Parathyroid adenoma (tissue), 2 donors: ENCODE measurements at regions not wholly inside any gene's neighbourhood (a gene's known extent, or its start where the extent isn't known, plus 50 kb on each side); places are given as distances from the start of the nearest gene placed in this dataset.

Experiments
- H2AFZ ChIP-seq: fragments of 300-600 bp; sonication (generic); one replicate; pipeline ENCODE4 v1.7.0; 2017; ENCODE audit warnings: antibody characterized with exemption, mild to moderate bottlenecking
- H3K27ac ChIP-seq: fragments of 300-600 bp; sonication (generic); one replicate; pipeline ENCODE4 v1.7.0; 2017
- H3K27me3 ChIP-seq: fragments of 300-600 bp; sonication (generic); one replicate; pipeline ENCODE4 v1.7.0; 2017; ENCODE audit warnings: low read length; ENCODE audit not compliant: control insufficient read depth, insufficient read depth
- H3K36me3 ChIP-seq: fragments of 300-600 bp; sonication (generic); one replicate; pipeline ENCODE4 v1.7.0; 2017; ENCODE audit warnings: low read length; ENCODE audit not compliant: control insufficient read depth, insufficient read depth
- H3K4me1 ChIP-seq: fragments of 300-600 bp; sonication (generic); one replicate; pipeline ENCODE4 v1.7.0; 2017; ENCODE audit warnings: control low read depth
- H3K4me2 ChIP-seq: fragments of 300-600 bp; sonication (generic); one replicate; pipeline ENCODE4 v1.7.0; 2017; ENCODE audit warnings: low read length
- H3K4me3 ChIP-seq: fragments of 300-600 bp; sonication (generic); one replicate; pipeline ENCODE4 v1.7.0; 2017; ENCODE audit warnings: low read depth, low read length
- H3K79me2 ChIP-seq: fragments of 300-600 bp; sonication (generic); one replicate; pipeline ENCODE4 v1.7.0; 2017; ENCODE audit warnings: control low read depth
- H3K9ac ChIP-seq: fragments of 300-600 bp; sonication (generic); one replicate; pipeline ENCODE4 v1.7.0; 2017; ENCODE audit warnings: mild to moderate bottlenecking
- H3K9me3 ChIP-seq: fragments of 300-600 bp; sonication (generic); one replicate; pipeline ENCODE4 v1.7.0; 2017; ENCODE audit warnings: low read length; ENCODE audit not compliant: control insufficient read depth
- TF ChIP-seq, protein P1 (sequence below): fragments of 300-600 bp; sonication (generic); IDR thresholded peaks from one replicate; pipeline ENCODE4 v1.7.0; 2017; ENCODE audit warnings: antibody characterized with exemption, mild to moderate bottlenecking
- donor health status: primary hyperparathyroidism.

DNA sequence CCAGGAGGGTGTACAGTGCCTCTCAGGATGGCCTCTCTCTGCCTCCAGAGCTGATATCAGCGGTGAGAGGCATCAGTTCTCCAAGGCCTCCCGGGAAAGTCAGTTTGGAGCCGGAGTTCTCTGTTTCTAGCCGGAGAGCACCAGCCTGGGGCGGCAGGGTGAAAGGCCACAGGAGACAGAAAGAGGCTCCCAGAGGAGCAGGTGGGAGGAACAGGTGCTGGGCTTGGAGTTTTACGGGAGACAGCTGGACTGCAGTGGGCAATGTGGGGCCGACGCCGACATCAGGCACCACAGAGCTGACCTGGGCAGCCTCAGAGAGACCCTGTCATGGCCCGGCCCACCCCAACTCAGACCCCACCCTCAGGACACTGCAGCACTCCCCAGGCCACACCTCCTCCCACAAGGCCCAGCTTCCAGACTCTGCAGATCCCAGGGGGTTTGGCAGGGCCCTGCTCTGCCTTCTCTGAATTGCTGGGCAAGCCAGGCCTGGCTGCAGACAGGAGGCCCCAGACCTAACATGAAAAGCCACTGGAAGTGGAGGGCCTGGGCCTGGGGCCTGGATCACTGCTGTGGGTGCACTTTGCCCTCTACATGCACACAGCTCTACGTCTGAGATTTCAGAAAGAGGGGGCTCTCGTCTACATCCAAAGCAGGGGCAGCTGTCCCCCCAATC lies 885.6 kb downstream of the BRD1 start:
- Histone ChIP-seq H3K4me1 (no peaks in the 10 kb centered on the region), H3K36me3 (no peaks in the 10 kb centered on the region), H3K9ac (no peak overlapping the region), H3K4me3 (no peak overlapping the region), H3K9me3 (no peaks in the 10 kb centered on the region), H3K27me3 (no peaks in the 10 kb centered on the region), H2AFZ (no peak overlapping the region), H3K79me2 (no peaks in the 10 kb centered on the region), H3K4me2 (no peak overlapping the region), H3K27ac (no peak overlapping the region)
- TF ChIP-seq, protein P1, sequence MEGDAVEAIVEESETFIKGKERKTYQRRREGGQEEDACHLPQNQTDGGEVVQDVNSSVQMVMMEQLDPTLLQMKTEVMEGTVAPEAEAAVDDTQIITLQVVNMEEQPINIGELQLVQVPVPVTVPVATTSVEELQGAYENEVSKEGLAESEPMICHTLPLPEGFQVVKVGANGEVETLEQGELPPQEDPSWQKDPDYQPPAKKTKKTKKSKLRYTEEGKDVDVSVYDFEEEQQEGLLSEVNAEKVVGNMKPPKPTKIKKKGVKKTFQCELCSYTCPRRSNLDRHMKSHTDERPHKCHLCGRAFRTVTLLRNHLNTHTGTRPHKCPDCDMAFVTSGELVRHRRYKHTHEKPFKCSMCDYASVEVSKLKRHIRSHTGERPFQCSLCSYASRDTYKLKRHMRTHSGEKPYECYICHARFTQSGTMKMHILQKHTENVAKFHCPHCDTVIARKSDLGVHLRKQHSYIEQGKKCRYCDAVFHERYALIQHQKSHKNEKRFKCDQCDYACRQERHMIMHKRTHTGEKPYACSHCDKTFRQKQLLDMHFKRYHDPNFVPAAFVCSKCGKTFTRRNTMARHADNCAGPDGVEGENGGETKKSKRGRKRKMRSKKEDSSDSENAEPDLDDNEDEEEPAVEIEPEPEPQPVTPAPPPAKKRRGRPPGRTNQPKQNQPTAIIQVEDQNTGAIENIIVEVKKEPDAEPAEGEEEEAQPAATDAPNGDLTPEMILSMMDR = no peak

DNA sequence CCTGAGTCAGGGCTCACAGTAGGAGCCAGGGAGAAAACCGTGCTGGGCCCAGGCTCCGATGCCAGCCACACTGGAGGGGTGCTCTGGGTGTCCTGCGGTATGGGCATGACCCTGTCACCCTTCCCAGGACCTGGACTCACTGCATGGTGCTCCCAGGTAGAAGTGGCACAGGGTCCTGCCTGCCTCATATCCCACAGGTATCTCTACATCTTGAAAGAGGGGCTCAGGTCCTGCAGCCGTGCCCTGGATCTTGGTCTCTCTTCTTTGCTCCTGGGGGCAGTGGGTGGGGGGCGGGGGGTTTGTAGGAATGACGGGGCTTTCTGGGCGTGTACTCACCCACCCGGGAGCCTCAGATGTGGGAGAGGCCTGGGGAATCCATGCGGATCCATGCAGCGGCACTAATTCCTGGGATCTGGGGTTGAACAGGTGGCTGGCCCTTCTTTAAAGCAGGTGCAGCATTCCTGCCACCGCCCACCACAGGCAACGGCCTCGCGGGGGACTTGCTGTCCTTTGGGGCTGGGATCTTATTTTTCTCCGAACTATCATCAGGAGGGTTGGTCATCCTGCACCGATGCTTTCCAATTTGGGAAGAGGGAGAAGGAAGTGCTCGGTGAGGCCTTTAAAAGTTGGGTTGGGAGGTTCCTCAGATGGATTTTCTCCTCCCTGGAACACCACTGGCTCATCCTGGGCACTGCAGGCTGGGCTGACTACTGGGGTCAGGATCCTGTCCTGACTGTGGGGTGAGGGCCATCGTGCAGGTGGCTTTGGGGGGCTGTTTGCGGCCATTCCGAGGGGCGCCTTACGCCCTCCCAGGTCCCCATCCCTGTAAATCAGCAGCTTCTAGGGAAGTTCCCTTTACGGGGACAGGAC lies 886.4 kb downstream of the BRD1 start:
- H3K4me1 ChIP-seq = no peaks in the 10 kb centered on the region
- TF ChIP-seq, protein P1 = no peak
- H3K9me3 ChIP-seq = no peaks in the 10 kb centered on the region
- no peak overlapping the region for H3K9ac ChIP-seq
- H3K4me2 ChIP-seq = no peak overlapping the region
- H3K79me2 ChIP-seq = no peaks in the 10 kb centered on the region
- no peak overlapping the region for H3K27ac ChIP-seq
- no peaks in the 10 kb centered on the region for H3K36me3 ChIP-seq
- H2AFZ ChIP-seq = no peak overlapping the region
- no peaks in the 10 kb centered on the region for H3K27me3 ChIP-seq
- no peak overlapping the region for H3K4me3 ChIP-seq

DNA sequence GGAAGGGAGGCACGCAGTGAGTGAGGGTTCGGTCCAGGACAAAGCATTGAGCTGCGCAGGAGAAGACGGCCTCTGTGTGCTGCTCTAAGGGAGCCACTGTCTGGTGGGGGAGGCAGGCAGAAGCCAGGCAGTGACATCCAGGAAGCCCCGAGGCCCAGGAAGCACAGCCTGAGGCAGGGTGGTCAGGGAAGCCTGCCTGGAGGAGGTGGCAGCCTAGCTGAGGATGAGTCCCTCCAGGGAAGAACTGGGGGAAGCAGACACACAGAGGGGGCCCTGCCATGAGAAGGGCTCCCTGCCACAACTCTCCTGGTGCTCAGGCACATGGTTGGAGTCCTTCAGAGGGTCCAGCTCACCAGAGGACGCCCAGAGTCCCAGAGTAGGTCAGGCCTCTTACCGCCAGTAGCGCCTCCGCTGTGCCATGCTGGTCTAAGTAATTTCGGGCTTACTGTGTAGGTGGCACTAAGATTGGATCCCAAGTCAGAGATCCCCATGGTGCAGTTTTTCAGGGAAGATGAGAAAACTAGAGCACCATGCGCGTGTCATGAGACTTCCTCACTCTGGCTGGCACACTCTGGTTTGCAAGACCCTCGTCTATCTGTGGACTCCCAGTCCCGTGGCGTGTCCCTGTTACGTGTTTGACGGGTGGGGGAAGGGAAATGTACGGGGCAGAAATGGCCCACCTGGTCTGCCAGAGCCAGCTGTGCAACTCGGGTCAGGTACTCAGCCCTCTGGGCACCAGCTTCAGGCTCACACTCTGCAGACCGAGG lies 887.2 kb downstream of the BRD1 start:
- Histone ChIP-seq H3K4me2 (no peak overlapping the region), H3K36me3 (no peaks in the 10 kb centered on the region), H3K79me2 (no peaks in the 10 kb centered on the region), H3K27ac (no peak overlapping the region), H3K4me1 (no peaks in the 10 kb centered on the region), H3K4me3 (no peak overlapping the region), H2AFZ (no peak overlapping the region), H3K9ac (no peak overlapping the region), H3K9me3 (no peaks in the 10 kb centered on the region), H3K27me3 (no peaks in the 10 kb centered on the region)
- TF ChIP-seq, protein P1 = no peak

DNA sequence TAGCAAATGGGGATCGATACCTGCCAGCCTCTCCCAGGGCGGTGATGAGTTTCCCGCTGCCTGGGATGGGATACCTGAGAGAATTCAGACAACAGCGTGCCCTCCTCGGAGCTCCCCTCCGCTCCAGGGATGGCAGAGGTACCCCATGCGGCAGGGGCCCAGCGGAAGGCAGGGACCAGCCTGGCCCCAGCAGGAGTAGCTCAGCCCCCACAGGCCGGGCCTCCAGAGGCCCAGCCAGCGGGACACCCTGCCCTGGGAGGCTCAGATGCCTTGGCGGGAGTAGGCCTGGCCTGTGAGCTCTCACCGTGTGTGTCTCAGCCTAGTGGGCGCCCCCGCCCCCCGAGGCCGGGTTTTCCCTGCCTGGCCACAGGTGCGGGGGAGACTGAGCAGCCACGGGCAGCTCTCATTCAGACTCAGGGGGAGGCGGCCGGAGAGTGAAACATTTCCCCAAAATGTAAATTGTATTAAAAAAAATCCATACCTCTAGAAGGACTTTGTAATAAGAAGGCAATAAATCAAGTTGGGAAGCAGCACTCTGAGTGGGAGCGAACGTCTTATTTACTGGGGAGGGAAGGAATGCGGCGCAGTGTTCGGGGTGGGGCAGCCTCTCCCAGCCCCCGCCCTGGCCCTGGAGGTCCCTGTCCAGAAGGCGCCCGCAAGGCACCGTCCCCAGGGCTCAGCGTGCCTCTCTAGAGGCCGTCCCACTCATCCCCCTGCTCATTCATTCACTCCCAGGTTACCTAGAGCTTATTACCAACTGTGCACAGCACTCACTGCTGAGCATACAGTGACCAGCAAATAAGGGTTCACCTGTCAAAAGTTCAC lies 888.0 kb downstream of the BRD1 start:
- Histone ChIP-seq H3K36me3 (no peaks in the 10 kb centered on the region), H3K9me3 (peaks cover 5% of the 10 kb centered on the region), H3K4me1 (no peaks in the 10 kb centered on the region), H3K27ac (no peak overlapping the region), H2AFZ (no peak overlapping the region), H3K9ac (no peak overlapping the region), H3K79me2 (no peaks in the 10 kb centered on the region), H3K4me2 (no peak overlapping the region), H3K27me3 (no peaks in the 10 kb centered on the region), H3K4me3 (no peak overlapping the region)
- TF ChIP-seq, protein P1 = no peak
